Fibroblast of lung (primary cell): ENCODE measurements at regions not wholly inside any gene's neighbourhood (a gene's known extent, or its start where the extent isn't known, plus 50 kb on each side); places are given as distances from the start of the nearest gene placed in this dataset.

Experiments used
- DNase-seq, 2 donors: peaks; one replicate each; pipeline versions ENCODE4 v3.0.0 to v3.0.0-alpha.2; 2010; ENCODE audit warnings: low read depth in 2 of 2
- H2AFZ ChIP-seq: 2 replicates; pipeline ENCODE4 v1.5.1; 2012; ENCODE audit warnings: low read length, control low read depth, inconsistent platforms
- H3K27ac ChIP-seq: 2 replicates; pipeline ENCODE4 v1.5.1; 2011; ENCODE audit warnings: low read length, control low read depth; ENCODE audit not compliant: insufficient read depth
- H3K27me3 ChIP-seq: 2 replicates; pipeline ENCODE4 v1.5.1; 2011; ENCODE audit warnings: mild to moderate bottlenecking, low read length; ENCODE audit not compliant: control insufficient read depth, insufficient read depth
- H3K36me3 ChIP-seq: 2 replicates; pipeline ENCODE4 v1.5.1; 2011; ENCODE audit warnings: low read length; ENCODE audit not compliant: control insufficient read depth, insufficient read depth
- H3K4me1 ChIP-seq: 2 replicates; pipeline ENCODE4 v1.5.1; 2011; ENCODE audit warnings: low read length; ENCODE audit not compliant: control insufficient read depth, insufficient read depth; ENCODE audit errors: extremely low read depth
- H3K4me2 ChIP-seq: 2 replicates; pipeline ENCODE4 v1.5.1; 2011; ENCODE audit warnings: low read length, control low read depth; ENCODE audit not compliant: insufficient read depth; ENCODE audit errors: extremely low read depth
- H3K4me3 ChIP-seq, 4 experiments: fragments of 200-600 bp in 1 of 4; sonication (generic) in 1 of 4; replicated peaks in 1 of 4; 2 replicates each; pipeline ENCODE4 v1.5.1; 2011 to 2016; ENCODE audit warnings: low read length in 4 of 4, low read depth in 3 of 4, mild to moderate bottlenecking in 3 of 4, control low read depth in 2 of 4, inconsistent platforms in 1 of 4, mixed read lengths in 1 of 4; ENCODE audit not compliant: insufficient read depth in 1 of 4; ENCODE audit errors: control extremely low read depth in 1 of 4
- H3K79me2 ChIP-seq: 2 replicates; pipeline ENCODE4 v1.5.1; 2012; ENCODE audit warnings: mild to moderate bottlenecking, low read length, inconsistent platforms; ENCODE audit not compliant: control insufficient read depth, insufficient read depth
- H3K9ac ChIP-seq: 2 replicates; pipeline ENCODE4 v1.5.1; 2011; ENCODE audit warnings: mild to moderate bottlenecking, low read length, control low read depth; ENCODE audit not compliant: insufficient read depth
- H3K9me3 ChIP-seq: 2 replicates; pipeline ENCODE4 v1.5.1; 2012; ENCODE audit warnings: low read depth, low read length; ENCODE audit not compliant: control insufficient read depth, insufficient read depth
- H4K20me1 ChIP-seq: 2 replicates; pipeline ENCODE4 v1.5.1; 2011; ENCODE audit warnings: low read length; ENCODE audit not compliant: control insufficient read depth, insufficient read depth; ENCODE audit errors: extremely low read depth
- EZH2 ChIP-seq: IDR thresholded peaks from 2 replicates; pipeline ENCODE4 v1.5.1; 2012; ENCODE audit warnings: low read length, control low read depth, mild to moderate bottlenecking; ENCODE audit errors: missing control alignments
- TF ChIP-seq, protein P1 (sequence below), 2 donors: IDR thresholded peaks in 1 of 2; conservative IDR thresholded peaks in 1 of 2; 1 replicate in 1 of 2; 2 replicates in 1 of 2; pipeline ENCODE4 v1.5.1; 2011 to 2012; ENCODE audit warnings: low read length in 2 of 2, control low read depth in 1 of 2, inconsistent platforms in 1 of 2, low read depth in 1 of 2, mild to moderate bottlenecking in 1 of 2

DNA sequence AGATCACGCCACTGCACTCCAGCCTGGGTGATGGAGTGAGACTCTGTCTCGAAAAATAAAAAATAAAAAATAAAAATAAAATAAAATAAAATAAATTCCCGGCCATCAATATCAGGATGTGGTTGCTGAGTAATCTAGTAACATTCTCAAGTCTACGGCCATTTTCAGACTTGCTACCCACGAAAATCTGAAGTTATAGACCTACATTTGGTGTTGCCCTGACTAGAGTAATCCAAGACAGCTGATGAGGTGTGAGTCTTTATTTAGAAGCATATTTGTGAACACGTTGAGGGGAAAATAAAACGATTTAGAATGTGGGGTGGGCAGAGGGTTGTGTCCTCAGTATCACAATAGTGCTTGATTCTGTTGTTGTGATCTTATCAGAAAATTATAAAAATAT lies 130.2 kb upstream of the MID1 start:
- no peaks in the 10 kb centered on the region for H4K20me1 ChIP-seq
- H2AFZ ChIP-seq: no peak overlapping the region
- no peaks in the 10 kb centered on the region for H3K36me3 ChIP-seq
- peak in 1 of 2 donors; percentile 30 for DNase-seq
- no peaks in the 10 kb centered on the region for H3K9me3 ChIP-seq
- H3K4me3 ChIP-seq: no peak overlapping the region
- no peaks in the 10 kb centered on the region for H3K27me3 ChIP-seq
- no peak overlapping the region for H3K4me2 ChIP-seq
- TF ChIP-seq, protein P1, sequence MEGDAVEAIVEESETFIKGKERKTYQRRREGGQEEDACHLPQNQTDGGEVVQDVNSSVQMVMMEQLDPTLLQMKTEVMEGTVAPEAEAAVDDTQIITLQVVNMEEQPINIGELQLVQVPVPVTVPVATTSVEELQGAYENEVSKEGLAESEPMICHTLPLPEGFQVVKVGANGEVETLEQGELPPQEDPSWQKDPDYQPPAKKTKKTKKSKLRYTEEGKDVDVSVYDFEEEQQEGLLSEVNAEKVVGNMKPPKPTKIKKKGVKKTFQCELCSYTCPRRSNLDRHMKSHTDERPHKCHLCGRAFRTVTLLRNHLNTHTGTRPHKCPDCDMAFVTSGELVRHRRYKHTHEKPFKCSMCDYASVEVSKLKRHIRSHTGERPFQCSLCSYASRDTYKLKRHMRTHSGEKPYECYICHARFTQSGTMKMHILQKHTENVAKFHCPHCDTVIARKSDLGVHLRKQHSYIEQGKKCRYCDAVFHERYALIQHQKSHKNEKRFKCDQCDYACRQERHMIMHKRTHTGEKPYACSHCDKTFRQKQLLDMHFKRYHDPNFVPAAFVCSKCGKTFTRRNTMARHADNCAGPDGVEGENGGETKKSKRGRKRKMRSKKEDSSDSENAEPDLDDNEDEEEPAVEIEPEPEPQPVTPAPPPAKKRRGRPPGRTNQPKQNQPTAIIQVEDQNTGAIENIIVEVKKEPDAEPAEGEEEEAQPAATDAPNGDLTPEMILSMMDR (conservative IDR thresholded peaks at IDR 0.05 in 1 of 2, IDR thresholded peaks at IDR 0.05 in 1 of 2; ENCODE audit: low read depth in 1 of 2, low read length in 2 of 2): no peak
- TF ChIP-seq EZH2: no peak
- H3K9ac ChIP-seq: no peak overlapping the region
- no peaks in the 10 kb centered on the region for H3K4me1 ChIP-seq
- no peaks in the 10 kb centered on the region for H3K79me2 ChIP-seq
- no peak overlapping the region for H3K27ac ChIP-seq

DNA sequence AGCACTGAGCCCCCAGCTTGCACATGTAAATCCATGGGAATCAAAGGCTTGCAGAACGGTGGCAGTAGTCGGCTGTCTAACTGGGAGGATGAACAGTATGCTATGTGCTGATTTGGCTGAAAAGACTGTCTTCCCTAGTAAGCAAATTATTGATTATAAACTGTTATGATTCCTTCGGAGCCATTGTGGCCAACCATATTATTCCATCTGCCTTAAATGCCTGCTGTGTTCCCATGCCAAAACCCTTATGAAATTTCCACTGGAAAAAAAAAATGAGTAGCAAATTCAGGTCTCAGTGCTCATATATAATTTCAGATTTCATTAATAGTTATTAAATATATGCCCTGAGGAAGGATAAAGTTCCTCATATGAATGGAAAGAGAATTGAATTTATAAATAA lies 132.7 kb upstream of the MID1 start:
- no peak overlapping the region for H3K4me2 ChIP-seq
- no peaks in the 10 kb centered on the region for H3K27me3 ChIP-seq
- H3K36me3 ChIP-seq: no peaks in the 10 kb centered on the region
- H3K4me1 ChIP-seq: peaks cover 3% of the 10 kb centered on the region
- H3K4me3 ChIP-seq: no peak overlapping the region
- H3K27ac ChIP-seq: no peak overlapping the region
- no peaks in the 10 kb centered on the region for H4K20me1 ChIP-seq
- no peak overlapping the region for H2AFZ ChIP-seq
- no peaks in the 10 kb centered on the region for H3K79me2 ChIP-seq
- H3K9me3 ChIP-seq: no peaks in the 10 kb centered on the region
- TF ChIP-seq, protein P1 (conservative IDR thresholded peaks at IDR 0.05 in 1 of 2, IDR thresholded peaks at IDR 0.05 in 1 of 2; ENCODE audit: low read depth in 1 of 2, low read length in 2 of 2): no peak
- no peak for TF ChIP-seq EZH2
- DNase-seq: no peak
- no peak overlapping the region for H3K9ac ChIP-seq

- Histone ChIP-seq H3K27ac (no peak overlapping the region), H3K9me3 (no peaks in the 10 kb centered on the region), H3K4me3 (no peak overlapping the region), H4K20me1 (no peaks in the 10 kb centered on the region), H3K9ac (no peak overlapping the region), H2AFZ (no peak overlapping the region), H3K27me3 (no peaks in the 10 kb centered on the region), H3K79me2 (no peaks in the 10 kb centered on the region), H3K4me1 (peaks cover 3% of the 10 kb centered on the region), H3K36me3 (no peaks in the 10 kb centered on the region), H3K4me2 (no peak overlapping the region)
- no peak for DNase-seq
- TF ChIP-seq EZH2: no peak
These were observed 134.1 kb upstream of the MID1 start for GRCh38 chrX:10754445-10754844.
